ENCODE measurements at regions not wholly inside any gene's neighbourhood (a gene's known extent, or its start where the extent isn't known, plus 50 kb on each side); places are given as distances from the start of the nearest gene placed in this dataset.

DNA sequence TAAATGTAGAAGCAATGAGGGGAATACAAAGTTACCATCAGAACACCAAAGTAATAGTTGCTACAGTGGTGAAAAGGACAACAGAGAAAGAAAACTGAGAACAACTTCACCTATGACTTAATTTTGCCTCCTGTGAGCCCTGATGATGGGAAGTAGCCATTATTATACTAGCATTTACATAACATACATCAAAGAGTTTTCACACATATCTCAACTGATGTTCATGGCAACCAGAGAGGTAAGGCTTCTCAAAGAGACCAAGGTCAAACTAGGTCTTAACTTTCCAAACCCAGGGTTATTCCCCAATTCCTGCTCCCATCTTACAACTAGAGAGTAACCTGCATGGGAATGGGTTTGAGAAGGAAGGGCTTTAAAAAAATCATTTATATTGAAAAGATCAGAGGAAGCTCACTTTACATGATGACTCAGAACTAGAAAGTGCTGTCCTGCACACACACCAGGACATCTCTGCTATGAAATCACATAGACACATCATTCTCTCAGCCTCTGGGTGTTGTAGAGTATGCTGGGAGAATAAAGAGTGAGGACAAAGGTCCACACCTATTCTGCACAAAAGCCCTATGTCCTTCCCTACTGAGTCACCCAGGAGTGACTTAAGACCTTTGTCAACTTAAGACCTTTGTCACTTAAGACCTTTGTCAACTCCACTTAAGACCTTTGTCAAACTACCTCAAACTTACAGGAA, 179.7 kb downstream of the TNFSF18 start:
- H3K4me3 ChIP-seq (ENCODE audit: control insufficient read depth, low read depth, low read length): no peak overlapping the region
- TF ChIP-seq, protein P1, sequence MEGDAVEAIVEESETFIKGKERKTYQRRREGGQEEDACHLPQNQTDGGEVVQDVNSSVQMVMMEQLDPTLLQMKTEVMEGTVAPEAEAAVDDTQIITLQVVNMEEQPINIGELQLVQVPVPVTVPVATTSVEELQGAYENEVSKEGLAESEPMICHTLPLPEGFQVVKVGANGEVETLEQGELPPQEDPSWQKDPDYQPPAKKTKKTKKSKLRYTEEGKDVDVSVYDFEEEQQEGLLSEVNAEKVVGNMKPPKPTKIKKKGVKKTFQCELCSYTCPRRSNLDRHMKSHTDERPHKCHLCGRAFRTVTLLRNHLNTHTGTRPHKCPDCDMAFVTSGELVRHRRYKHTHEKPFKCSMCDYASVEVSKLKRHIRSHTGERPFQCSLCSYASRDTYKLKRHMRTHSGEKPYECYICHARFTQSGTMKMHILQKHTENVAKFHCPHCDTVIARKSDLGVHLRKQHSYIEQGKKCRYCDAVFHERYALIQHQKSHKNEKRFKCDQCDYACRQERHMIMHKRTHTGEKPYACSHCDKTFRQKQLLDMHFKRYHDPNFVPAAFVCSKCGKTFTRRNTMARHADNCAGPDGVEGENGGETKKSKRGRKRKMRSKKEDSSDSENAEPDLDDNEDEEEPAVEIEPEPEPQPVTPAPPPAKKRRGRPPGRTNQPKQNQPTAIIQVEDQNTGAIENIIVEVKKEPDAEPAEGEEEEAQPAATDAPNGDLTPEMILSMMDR (conservative IDR thresholded peaks at IDR 0.05; ENCODE audit: control insufficient read depth, insufficient read depth, low read depth, low read length): no peak

DNA sequence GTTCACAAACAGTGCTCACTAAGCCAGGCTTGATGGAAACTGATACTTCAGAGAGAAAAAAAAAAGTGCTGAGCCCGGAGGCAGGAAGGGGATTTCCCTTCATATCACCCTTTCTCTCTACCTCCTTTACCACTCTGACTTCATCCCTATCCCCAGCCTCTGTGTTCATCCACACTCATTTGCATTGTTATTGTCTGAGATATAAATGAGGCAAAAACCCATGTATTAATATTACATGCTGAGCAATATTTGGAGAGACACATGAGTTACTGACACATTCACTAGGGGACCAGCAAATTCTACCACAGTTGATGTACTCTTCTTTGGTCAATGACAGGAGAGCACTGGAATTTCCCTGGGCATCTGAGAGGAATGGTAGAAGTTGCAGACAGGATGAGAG, 175.8 kb downstream of the TNFSF18 start:
- H3K4me3 ChIP-seq (ENCODE audit: control insufficient read depth, low read depth, low read length): no peak overlapping the region
- TF ChIP-seq, protein P1 (conservative IDR thresholded peaks at IDR 0.05; ENCODE audit: control insufficient read depth, insufficient read depth, low read depth, low read length): no peak
- no peak for DNase-seq (ENCODE audit: low read depth)

More for the DNA sequence above, 179.7 kb downstream of the TNFSF18 start:
- DNase-seq (ENCODE audit: low read depth): peak; percentile 45

DNA sequence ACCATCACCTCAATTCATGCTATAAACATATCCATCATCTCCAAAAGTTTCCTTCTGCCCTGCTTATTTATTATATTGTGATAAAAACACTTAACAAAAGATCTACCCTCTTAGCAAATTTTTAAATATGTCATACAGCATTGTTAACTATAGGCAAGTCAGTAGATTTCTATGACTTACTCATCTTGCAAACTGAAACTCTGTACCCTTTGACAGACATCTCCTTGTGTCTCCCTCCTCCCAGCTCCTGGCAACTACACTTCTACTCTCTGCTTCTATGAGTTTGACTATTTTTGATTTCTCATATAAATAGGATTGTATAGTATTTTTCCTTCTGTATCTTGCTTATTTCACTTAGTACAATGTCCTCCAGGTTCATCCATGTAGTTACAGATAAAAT, 174.8 kb downstream of the TNFSF18 start:
- no peak overlapping the region for H3K4me3 ChIP-seq (ENCODE audit: control insufficient read depth, low read depth, low read length)
- TF ChIP-seq, protein P1 (conservative IDR thresholded peaks at IDR 0.05; ENCODE audit: control insufficient read depth, insufficient read depth, low read depth, low read length): no peak
- no peak for DNase-seq (ENCODE audit: low read depth)

DNA sequence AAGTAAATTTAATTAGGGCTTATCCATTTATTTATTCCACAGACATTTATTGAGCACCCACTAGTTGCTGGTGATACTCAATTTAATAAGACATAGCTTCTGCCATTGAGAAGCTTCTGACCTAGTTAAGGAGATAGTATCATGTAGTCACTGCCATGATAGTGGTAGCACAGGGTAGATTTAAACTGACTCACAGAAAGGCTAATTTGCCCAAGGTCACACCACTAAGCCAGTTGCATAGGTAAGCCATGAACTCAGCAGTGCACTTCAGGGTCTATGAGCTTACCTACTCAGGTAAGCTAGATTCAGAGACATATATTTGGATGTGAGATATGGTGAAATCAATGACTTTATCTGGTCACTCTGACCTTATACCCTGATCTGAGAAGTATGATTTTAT, 168.4 kb downstream of the TNFSF18 start:
- DNase-seq (ENCODE audit: low read depth): no peak
- H3K4me3 ChIP-seq (ENCODE audit: control insufficient read depth, low read depth, low read length): no peak overlapping the region
- TF ChIP-seq, protein P1 (conservative IDR thresholded peaks at IDR 0.05; ENCODE audit: control insufficient read depth, insufficient read depth, low read depth, low read length): no peak

DNA sequence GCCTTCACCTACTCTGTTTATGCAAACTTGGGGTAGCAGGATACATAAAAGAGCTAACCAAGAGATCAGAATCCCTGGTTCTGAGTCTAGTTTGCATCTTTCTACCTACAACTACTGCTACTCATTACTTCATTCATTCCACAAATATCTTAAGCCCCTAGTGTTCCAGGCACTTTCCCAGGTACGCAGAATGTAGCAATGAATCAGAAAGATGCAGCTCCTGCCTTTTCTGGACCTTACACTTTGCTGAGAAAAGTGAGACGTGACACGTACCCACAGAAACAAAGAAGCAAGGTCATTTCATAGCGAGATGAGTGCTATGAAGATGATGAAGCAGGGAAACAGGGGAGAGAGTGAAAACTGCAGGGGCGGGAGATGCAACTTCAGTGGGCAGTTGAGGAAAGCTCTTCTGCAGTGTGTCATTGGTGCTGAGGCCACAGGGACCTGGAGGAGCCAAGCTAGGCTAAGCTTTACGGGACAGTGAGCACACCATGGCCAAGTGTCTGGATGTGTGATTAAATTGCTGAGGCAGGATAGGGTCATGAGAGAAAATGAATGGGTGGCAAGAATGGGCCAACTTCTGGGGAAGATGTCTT, 167.9 kb downstream of the TNFSF18 start:
- TF ChIP-seq, protein P1 (conservative IDR thresholded peaks at IDR 0.05; ENCODE audit: control insufficient read depth, insufficient read depth, low read depth, low read length): no peak
- no peak for DNase-seq (ENCODE audit: low read depth)
- H3K4me3 ChIP-seq (ENCODE audit: control insufficient read depth, low read depth, low read length): no peak overlapping the region

DNA sequence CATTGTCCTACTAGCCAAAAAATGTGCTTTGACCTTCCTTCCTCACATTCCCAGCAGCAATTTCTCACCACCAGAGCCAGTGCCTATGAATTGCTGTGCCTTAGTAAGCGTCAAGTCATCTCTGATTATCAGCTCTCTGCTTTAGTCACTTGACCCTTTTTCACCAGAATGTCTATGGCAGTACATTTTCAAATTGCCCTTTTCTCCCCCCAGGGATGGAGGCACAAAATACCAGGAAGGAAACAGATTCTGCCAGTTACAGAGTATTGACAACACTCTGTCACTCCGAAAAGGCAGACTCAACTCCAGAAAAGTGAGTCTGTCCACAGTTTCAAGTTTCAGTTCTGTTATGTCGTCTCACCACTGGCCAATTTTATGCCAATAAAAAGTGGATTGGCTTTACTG, 167.4 kb downstream of the TNFSF18 start:
- peak; percentile 9 for DNase-seq (ENCODE audit: low read depth)
- TF ChIP-seq, protein P1 (conservative IDR thresholded peaks at IDR 0.05; ENCODE audit: control insufficient read depth, insufficient read depth, low read depth, low read length): no peak
- H3K4me3 ChIP-seq (ENCODE audit: control insufficient read depth, low read depth, low read length): no peak overlapping the region
